H9 (cell line): ENCODE measurements at regions not wholly inside any gene's neighbourhood (a gene's known extent, or its start where the extent isn't known, plus 50 kb on each side); places are given as distances from the start of the nearest gene placed in this dataset.

Source experiments
- DNase-seq: peaks from one replicate; pipeline ENCODE4 v3.0.0-alpha.2; 2017
- H2AFZ ChIP-seq: one replicate; pipeline ENCODE4 v1.6.1; 2013; ENCODE audit warnings: mild to moderate bottlenecking, low read length, control low read depth, moderate library complexity
- H2AK5ac ChIP-seq: 2 replicates; pipeline ENCODE4 v1.6.1; 2013; ENCODE audit warnings: low read length, control low read depth, mixed read lengths; ENCODE audit not compliant: insufficient read length
- H2BK120ac ChIP-seq: one replicate; pipeline ENCODE4 v1.6.1; 2013; ENCODE audit warnings: low read depth, mild to moderate bottlenecking, low read length, control low read depth, inconsistent platforms; ENCODE audit not compliant: poor library complexity, severe bottlenecking
- H2BK12ac ChIP-seq: 2 replicates; pipeline ENCODE4 v1.6.1; 2013; ENCODE audit warnings: low read length, control low read depth, mixed read lengths, low read depth; ENCODE audit not compliant: insufficient read length
- H2BK15ac ChIP-seq: 2 replicates; pipeline ENCODE4 v1.6.1; 2013; ENCODE audit warnings: low read depth, low read length, control low read depth
- H2BK20ac ChIP-seq: one replicate; pipeline ENCODE4 v1.6.1; 2013; ENCODE audit warnings: low read depth, mild to moderate bottlenecking, low read length, control low read depth, inconsistent platforms; ENCODE audit not compliant: poor library complexity, severe bottlenecking
- H2BK5ac ChIP-seq: 2 replicates; pipeline ENCODE4 v1.6.1; 2013; ENCODE audit warnings: low read length, control low read depth, mixed read lengths; ENCODE audit not compliant: insufficient read length
- H3K14ac ChIP-seq: 2 replicates; pipeline ENCODE4 v1.6.1; 2013; ENCODE audit warnings: low read length, control low read depth; ENCODE audit not compliant: insufficient read depth
- H3K18ac ChIP-seq: 2 replicates; pipeline ENCODE4 v1.6.1; 2013; ENCODE audit warnings: low read depth, mild to moderate bottlenecking, mixed read lengths, low read length, control low read depth; ENCODE audit not compliant: insufficient read length
- H3K23ac ChIP-seq: 2 replicates; pipeline ENCODE4 v1.6.1; 2013; ENCODE audit warnings: low read length, control low read depth, mixed read lengths, low read depth; ENCODE audit not compliant: insufficient read length
- H3K23me2 ChIP-seq: 2 replicates; pipeline ENCODE4 v1.6.1; 2013; ENCODE audit warnings: low read depth, mild to moderate bottlenecking, mixed read lengths, low read length, control low read depth; ENCODE audit not compliant: insufficient read length, poor library complexity, severe bottlenecking
- H3K27ac ChIP-seq: 2 replicates; pipeline ENCODE4 v1.5.1; 2013; ENCODE audit warnings: low read length, control low read depth, mixed read lengths, low read depth; ENCODE audit not compliant: insufficient read length
- H3K27me3 ChIP-seq: 2 replicates; pipeline ENCODE4 v1.6.1; 2013; ENCODE audit warnings: low read length, control low read depth, inconsistent platforms; ENCODE audit not compliant: insufficient read depth
- H3K4ac ChIP-seq: 2 replicates; pipeline ENCODE4 v1.6.1; 2013; ENCODE audit warnings: low read depth, mild to moderate bottlenecking, control low read depth, inconsistent platforms, low read length, moderate library complexity
- H3K4me1 ChIP-seq: 2 replicates; pipeline ENCODE4 v1.6.1; 2013; ENCODE audit warnings: low read length, control low read depth, inconsistent platforms; ENCODE audit not compliant: insufficient read depth
- H3K4me2 ChIP-seq: 2 replicates; pipeline ENCODE4 v1.6.1; 2013; ENCODE audit warnings: low read length, control low read depth, mixed read lengths; ENCODE audit not compliant: insufficient read length, insufficient read depth
- H3K56ac ChIP-seq: 2 replicates; pipeline ENCODE4 v1.6.1; 2013; ENCODE audit warnings: low read depth, mild to moderate bottlenecking, mixed read lengths, low read length, control low read depth; ENCODE audit not compliant: insufficient read length
- H3K79me1 ChIP-seq: 2 replicates; pipeline ENCODE4 v1.6.1; 2013; ENCODE audit warnings: low read depth, mild to moderate bottlenecking, moderate library complexity, low read length, control low read depth, inconsistent platforms; ENCODE audit not compliant: insufficient read depth, poor library complexity, severe bottlenecking
- H3K79me2 ChIP-seq: 2 replicates; pipeline ENCODE4 v1.6.1; 2013; ENCODE audit warnings: low read length, control low read depth, inconsistent platforms; ENCODE audit not compliant: insufficient read depth
- H3K9ac ChIP-seq: 2 replicates; pipeline ENCODE4 v1.6.1; 2013; ENCODE audit warnings: low read length, control low read depth, mixed read lengths; ENCODE audit not compliant: insufficient read length; ENCODE audit errors: extremely low read depth
- H3K9me3 ChIP-seq: one replicate; pipeline ENCODE4 v1.6.1; 2013; ENCODE audit warnings: low read depth, low read length, inconsistent platforms; ENCODE audit not compliant: control insufficient read depth
- H3T11ph ChIP-seq: one replicate; pipeline ENCODE4 v1.6.1; 2013; ENCODE audit warnings: mild to moderate bottlenecking, low read length, control low read depth, inconsistent platforms
- H4K20me1 ChIP-seq: one replicate; pipeline ENCODE4 v1.6.1; 2013; ENCODE audit not compliant: control insufficient read depth, insufficient read length, insufficient read depth
- H4K5ac ChIP-seq: 2 replicates; pipeline ENCODE4 v1.6.1; 2013; ENCODE audit warnings: low read depth, mild to moderate bottlenecking, mixed read lengths, low read length, control low read depth; ENCODE audit not compliant: insufficient read length
- H4K8ac ChIP-seq: replicated peaks from 2 replicates; pipeline ENCODE4 v1.6.1; 2013; ENCODE audit warnings: low read length, control low read depth, mixed read lengths, low read depth; ENCODE audit not compliant: insufficient read length
- H4K91ac ChIP-seq: 2 replicates; pipeline ENCODE4 v1.6.1; 2013; ENCODE audit warnings: low read depth, mild to moderate bottlenecking, moderate library complexity, mixed read lengths, low read length, control low read depth; ENCODE audit not compliant: insufficient read length
- H3K27ac Mint-ChIP-seq, 3 experiments: 2 replicates in 2 of 3; 3 replicates in 1 of 3; pipeline ENCODE4 v1.8.0; 2020 to 2021; ENCODE audit warnings: mixed read lengths in 3 of 3, mild to moderate bottlenecking in 1 of 3, moderate library complexity in 1 of 3
- H3K27me3 Mint-ChIP-seq: 2 replicates; pipeline ENCODE4 v1.8.0; 2021; ENCODE audit warnings: low read depth, mild to moderate bottlenecking, moderate library complexity, mixed read lengths
- H3K36me3 Mint-ChIP-seq, 3 experiments: 2 replicates in 2 of 3; 3 replicates in 1 of 3; pipeline ENCODE4 v1.8.0; 2020 to 2021; ENCODE audit warnings: low read depth in 3 of 3, mixed read lengths in 3 of 3; ENCODE audit not compliant: insufficient read depth in 1 of 3
- H3K4me1 Mint-ChIP-seq, 2 experiments: 2 replicates each; pipeline ENCODE4 v1.8.0; 2020; ENCODE audit warnings: mixed read lengths in 2 of 2
- H3K4me3 Mint-ChIP-seq, 2 experiments: 2 replicates in 1 of 2; 3 replicates in 1 of 2; pipeline ENCODE4 v1.8.0; 2020 to 2021; ENCODE audit warnings: mild to moderate bottlenecking in 2 of 2, mixed read lengths in 2 of 2, moderate library complexity in 1 of 2
- H3K9me3 Mint-ChIP-seq, 2 experiments: 2 replicates in 1 of 2; 3 replicates in 1 of 2; pipeline ENCODE4 v1.8.0; 2020; ENCODE audit warnings: mild to moderate bottlenecking in 2 of 2, mixed read lengths in 2 of 2, moderate library complexity in 1 of 2
- TF ChIP-seq, protein P1 (sequence below): fragments of 200-600 bp; sonication (generic); conservative IDR thresholded peaks from 3 replicates; pipeline ENCODE4 v1.8.0; 2021; ENCODE audit warnings: antibody characterized with exemption, mild to moderate bottlenecking

DNA sequence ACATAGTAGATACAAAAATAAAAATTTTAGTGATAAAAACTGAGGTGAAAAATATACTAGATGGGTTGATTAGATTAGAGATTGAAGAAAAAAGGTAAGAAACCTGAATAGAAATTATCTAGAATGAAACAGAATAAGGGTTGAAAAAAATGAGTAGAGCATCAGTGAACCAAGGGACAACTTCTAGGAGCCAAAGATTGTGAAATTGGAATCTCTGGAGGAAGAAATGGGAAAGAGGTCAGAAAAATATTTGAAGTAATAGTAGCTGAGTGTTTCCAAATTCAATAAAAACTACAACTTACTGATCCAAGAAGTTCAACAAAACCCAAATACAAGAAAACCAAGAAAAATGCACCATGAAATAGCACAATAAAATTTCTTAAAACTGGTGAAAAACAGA is 116.6 kb upstream of the STARD4 start:
- Histone ChIP-seq H3K9me3 (peaks cover 9% of the 10 kb centered on the region), H3K4me1 (no peaks in the 10 kb centered on the region), H3K14ac (no peak overlapping the region), H3K23ac (no peak overlapping the region), H3K79me2 (no peaks in the 10 kb centered on the region), H3K4ac (no peak overlapping the region), H4K91ac (no peak overlapping the region), H2BK15ac (no peak overlapping the region), H2AFZ (no peak overlapping the region), H2BK20ac (no peak overlapping the region), H3K27ac (no peak overlapping the region), H3T11ph (no peak overlapping the region), H3K18ac (no peak overlapping the region), H3K27me3 (no peaks in the 10 kb centered on the region), H3K23me2 (no peaks in the 10 kb centered on the region), H4K8ac (no peak overlapping the region), H2BK120ac (no peak overlapping the region), H2AK5ac (no peak overlapping the region), H4K20me1 (no peaks in the 10 kb centered on the region), H4K5ac (no peak overlapping the region), H3K9ac (no peak overlapping the region), H3K56ac (no peak overlapping the region), H2BK12ac (no peak overlapping the region), H3K79me1 (no peaks in the 10 kb centered on the region), H2BK5ac (no peak overlapping the region), H3K4me2 (no peak overlapping the region)
- peaks cover 20 to 27% of the 10 kb centered on the region in 2 experiments for H3K9me3 Mint-ChIP-seq
- H3K27me3 Mint-ChIP-seq = no peaks in the 10 kb centered on the region
- TF ChIP-seq, protein P1, sequence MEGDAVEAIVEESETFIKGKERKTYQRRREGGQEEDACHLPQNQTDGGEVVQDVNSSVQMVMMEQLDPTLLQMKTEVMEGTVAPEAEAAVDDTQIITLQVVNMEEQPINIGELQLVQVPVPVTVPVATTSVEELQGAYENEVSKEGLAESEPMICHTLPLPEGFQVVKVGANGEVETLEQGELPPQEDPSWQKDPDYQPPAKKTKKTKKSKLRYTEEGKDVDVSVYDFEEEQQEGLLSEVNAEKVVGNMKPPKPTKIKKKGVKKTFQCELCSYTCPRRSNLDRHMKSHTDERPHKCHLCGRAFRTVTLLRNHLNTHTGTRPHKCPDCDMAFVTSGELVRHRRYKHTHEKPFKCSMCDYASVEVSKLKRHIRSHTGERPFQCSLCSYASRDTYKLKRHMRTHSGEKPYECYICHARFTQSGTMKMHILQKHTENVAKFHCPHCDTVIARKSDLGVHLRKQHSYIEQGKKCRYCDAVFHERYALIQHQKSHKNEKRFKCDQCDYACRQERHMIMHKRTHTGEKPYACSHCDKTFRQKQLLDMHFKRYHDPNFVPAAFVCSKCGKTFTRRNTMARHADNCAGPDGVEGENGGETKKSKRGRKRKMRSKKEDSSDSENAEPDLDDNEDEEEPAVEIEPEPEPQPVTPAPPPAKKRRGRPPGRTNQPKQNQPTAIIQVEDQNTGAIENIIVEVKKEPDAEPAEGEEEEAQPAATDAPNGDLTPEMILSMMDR = no peak
- H3K4me3 Mint-ChIP-seq = no peak overlapping the region
- H3K4me1 Mint-ChIP-seq = peaks cover 6 to 7% of the 10 kb centered on the region in 2 experiments
- no peak for DNase-seq
- H3K27ac Mint-ChIP-seq = no peak overlapping the region
- peaks cover 17 to 27% (median 17%) of the 10 kb centered on the region in 3 experiments for H3K36me3 Mint-ChIP-seq
